Mesodermal cell (in vitro differentiated cells): ENCODE measurements at regions not wholly inside any gene's neighbourhood (a gene's known extent, or its start where the extent isn't known, plus 50 kb on each side); places are given as distances from the start of the nearest gene placed in this dataset.

Source experiments
- H3K27ac ChIP-seq: 2 replicates; pipeline ENCODE4 v1.7.0; 2013; ENCODE audit warnings: mild to moderate bottlenecking, low read depth, low read length, moderate library complexity; ENCODE audit not compliant: severe bottlenecking
- H3K36me3 ChIP-seq: 2 replicates; pipeline ENCODE4 v1.7.1; 2013; ENCODE audit warnings: mild to moderate bottlenecking, low read length, moderate library complexity; ENCODE audit not compliant: control insufficient read depth, insufficient read depth
- H3K4me1 ChIP-seq: one replicate; pipeline ENCODE4 v1.7.1; 2013; ENCODE audit warnings: mild to moderate bottlenecking, low read length; ENCODE audit not compliant: insufficient read depth, control insufficient read depth, poor library complexity, severe bottlenecking
- H3K4me3 ChIP-seq: 2 replicates; pipeline ENCODE4 v1.7.0; 2013; ENCODE audit warnings: low read length, control low read depth, mild to moderate bottlenecking; ENCODE audit not compliant: insufficient read depth, poor library complexity, severe bottlenecking; ENCODE audit errors: extremely low read depth
- H3K9me3 ChIP-seq: 2 replicates; pipeline ENCODE4 v1.7.1; 2013; ENCODE audit warnings: mild to moderate bottlenecking, low read length, moderate library complexity; ENCODE audit not compliant: control insufficient read depth
- WGBS, 2 experiments: methylation state at CpG; one replicate each; pipeline ENCODE4 v1.1.5; 2013; ENCODE audit warnings: missing lambda C conversion rate in 2 of 2; ENCODE audit not compliant: insufficient coverage in 2 of 2; 5-methylcytosine and 5-hydroxymethylcytosine counted together

DNA sequence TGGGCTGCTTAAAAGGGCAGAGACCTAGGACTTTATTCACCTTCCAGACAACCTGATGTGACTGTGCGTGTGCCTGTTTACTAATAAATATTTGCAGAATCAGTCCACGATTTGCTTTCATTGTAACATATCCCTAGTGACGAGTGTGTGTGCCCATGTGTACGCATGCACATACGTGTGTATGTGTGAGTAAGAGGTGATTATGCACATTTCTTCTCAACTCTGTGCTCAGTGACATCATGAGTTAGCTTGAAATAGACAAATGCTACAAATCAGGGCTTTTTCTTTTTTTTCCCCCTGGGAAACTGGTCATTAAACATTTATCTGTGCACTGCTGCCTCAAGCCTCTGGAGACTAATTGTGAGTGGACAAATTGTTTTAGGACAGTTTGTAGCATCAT, 242.6 kb upstream of the SOX4 start:
- whole genome bisulfite sequencing, 2 experiments: 86% methylated on average over 3 of the region's 5 CpGs; no CpG with 5 or more reads in 1 of the 2 experiments
- H3K4me3 ChIP-seq: no peak overlapping the region
- H3K4me1 ChIP-seq: peaks cover 4% of the 10 kb centered on the region
- H3K36me3 ChIP-seq: no peaks in the 10 kb centered on the region
- H3K27ac ChIP-seq: no peak overlapping the region
- no peaks in the 10 kb centered on the region for H3K9me3 ChIP-seq

DNA sequence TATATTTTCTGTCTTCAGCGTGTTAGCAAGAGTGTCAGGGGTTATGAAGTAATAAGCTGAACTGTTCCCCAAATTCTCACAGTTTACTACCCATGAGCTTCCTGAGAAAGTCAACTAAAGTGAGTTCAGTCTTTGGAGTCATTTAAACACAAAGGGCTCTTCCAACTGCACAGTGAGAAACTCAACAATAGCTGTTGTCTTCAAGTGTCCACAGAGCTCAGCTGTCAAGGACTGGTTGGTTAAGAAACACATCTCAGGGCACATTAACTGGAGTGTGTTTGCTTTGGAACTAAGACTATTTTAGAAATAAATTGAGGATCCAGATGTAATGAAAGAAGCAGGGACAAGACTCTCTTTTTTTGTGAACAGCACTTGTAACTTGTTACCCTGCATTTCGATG, 241.4 kb upstream of the SOX4 start:
- 100% methylated on average over 1 of the region's 2 CpGs for WGBS, 2 experiments
- H3K27ac ChIP-seq: no peak overlapping the region
- no peaks in the 10 kb centered on the region for H3K36me3 ChIP-seq
- no peaks in the 10 kb centered on the region for H3K9me3 ChIP-seq
- H3K4me1 ChIP-seq: peaks cover 4% of the 10 kb centered on the region
- H3K4me3 ChIP-seq: no peak overlapping the region

GRCh38 chr6:21354805-21355238, 238.7 kb upstream of the SOX4 start:
- 100% methylated on average over 1 of the region's 3 CpGs for WGBS, 2 experiments
- Histone ChIP-seq H3K9me3 (no peaks in the 10 kb centered on the region), H3K27ac (no peak overlapping the region), H3K4me1 (no peaks in the 10 kb centered on the region), H3K36me3 (no peaks in the 10 kb centered on the region), H3K4me3 (no peak overlapping the region)

DNA sequence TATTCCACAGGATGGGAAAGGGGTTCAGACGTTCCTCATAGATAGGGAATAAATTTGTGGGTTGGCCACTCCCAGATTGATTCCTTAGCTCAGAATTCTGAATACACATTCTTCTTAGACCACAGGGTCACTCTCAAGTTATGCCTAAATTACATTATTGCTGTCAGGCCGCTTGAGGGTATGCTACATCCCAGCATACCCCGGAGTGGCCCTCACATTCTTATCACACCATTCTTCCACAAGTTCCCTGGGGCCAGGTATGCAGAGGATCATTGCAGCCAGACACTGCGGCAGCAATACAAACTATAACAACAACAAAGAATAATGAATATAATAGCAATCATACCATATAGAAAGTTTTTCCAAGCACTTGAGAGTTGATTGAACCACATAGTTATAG, 237.9 kb upstream of the SOX4 start:
- Histone ChIP-seq H3K9me3 (no peaks in the 10 kb centered on the region), H3K4me1 (no peaks in the 10 kb centered on the region), H3K4me3 (no peak overlapping the region), H3K27ac (no peak overlapping the region), H3K36me3 (no peaks in the 10 kb centered on the region)
- 89 to 100% methylated on average over 2 of the region's 4 CpGs for WGBS, 2 experiments

GRCh38 chr6:21357262-21357661, 236.3 kb upstream of the SOX4 start:
- no peaks in the 10 kb centered on the region for H3K9me3 ChIP-seq
- H3K4me3 ChIP-seq: no peak overlapping the region
- no peaks in the 10 kb centered on the region for H3K36me3 ChIP-seq
- WGBS, 2 experiments: 94 to 95% methylated on average over 8 of the region's 8 CpGs
- no peaks in the 10 kb centered on the region for H3K4me1 ChIP-seq
- no peak overlapping the region for H3K27ac ChIP-seq

- Histone ChIP-seq H3K9me3 (no peaks in the 10 kb centered on the region), H3K36me3 (no peaks in the 10 kb centered on the region), H3K4me3 (no peak overlapping the region), H3K27ac (no peak overlapping the region), H3K4me1 (no peaks in the 10 kb centered on the region)
- 86% methylated on average over 1 of the region's 2 CpGs; no CpG with 5 or more reads in 1 of the 2 experiments for WGBS, 2 experiments
These were observed 233.6 kb upstream of the SOX4 start for GRCh38 chr6:21359926-21360325.

- no peaks in the 10 kb centered on the region for H3K36me3 ChIP-seq
- no peaks in the 10 kb centered on the region for H3K4me1 ChIP-seq
- H3K4me3 ChIP-seq: no peak overlapping the region
- WGBS, 2 experiments: 83 to 94% methylated on average over 3 to 5 of the region's 6 CpGs
- H3K27ac ChIP-seq: no peak overlapping the region
- H3K9me3 ChIP-seq: no peaks in the 10 kb centered on the region
These were observed 233.2 kb upstream of the SOX4 start for GRCh38 chr6:21360336-21360735.

GRCh38 chr6:21367148-21367547, 226.4 kb upstream of the SOX4 start:
- Histone ChIP-seq H3K27ac (no peak overlapping the region), H3K9me3 (no peaks in the 10 kb centered on the region), H3K4me1 (peaks cover 6% of the 10 kb centered on the region), H3K36me3 (no peaks in the 10 kb centered on the region), H3K4me3 (no peak overlapping the region)
- WGBS, 2 experiments: 94 to 98% methylated on average over 4 of the region's 4 CpGs

DNA sequence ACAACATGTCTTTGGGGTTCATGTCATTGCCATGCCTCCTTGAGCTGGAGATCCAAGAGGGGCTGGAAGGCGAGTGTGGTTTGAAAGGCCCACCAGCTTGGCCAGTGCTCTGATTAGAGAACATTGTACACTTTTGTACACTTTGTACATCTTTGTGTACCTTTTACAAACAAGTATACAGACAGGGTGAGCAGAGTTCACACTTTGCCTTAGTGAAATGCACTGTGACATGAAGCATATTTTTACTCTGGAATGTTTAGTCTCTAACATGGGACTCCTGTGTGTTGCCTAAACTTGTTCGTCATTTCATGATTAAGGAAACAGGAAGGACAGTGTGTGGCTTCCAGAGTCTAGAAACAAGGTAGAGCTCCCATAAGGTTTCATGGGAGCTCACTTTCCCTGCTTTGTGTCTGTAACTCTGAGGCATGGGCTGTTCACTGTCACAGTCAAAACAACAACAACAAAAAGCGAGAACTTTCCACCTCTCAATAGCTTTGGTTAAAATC, 225.8 kb upstream of the SOX4 start:
- Histone ChIP-seq H3K36me3 (no peaks in the 10 kb centered on the region), H3K27ac (no peak overlapping the region), H3K4me3 (no peak overlapping the region), H3K9me3 (no peaks in the 10 kb centered on the region), H3K4me1 (peaks cover 6% of the 10 kb centered on the region)
- WGBS, 2 experiments: 67 to 95% methylated on average over 1 to 2 of the region's 3 CpGs

DNA sequence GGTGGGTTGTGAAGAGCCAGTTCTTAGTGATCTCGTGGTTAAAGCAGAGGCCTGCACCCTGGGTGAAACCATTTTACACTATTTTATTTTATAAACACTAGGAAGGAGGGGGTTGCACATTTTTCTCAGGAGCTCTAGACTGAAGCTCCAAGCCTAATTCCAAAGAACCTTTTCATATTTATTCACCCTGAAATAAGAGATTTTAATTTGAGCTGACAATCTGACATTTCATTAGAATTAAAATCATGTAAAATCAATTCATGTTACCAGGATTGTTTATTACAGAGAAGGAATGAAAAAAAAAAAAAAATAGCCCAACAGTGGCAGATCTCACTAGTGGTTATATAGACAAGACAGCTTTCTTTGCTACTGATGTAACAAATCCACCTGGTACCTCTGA, 222.5 kb upstream of the SOX4 start:
- H3K9me3 ChIP-seq: no peaks in the 10 kb centered on the region
- H3K27ac ChIP-seq: peak overlapping the region; percentile 60
- peaks cover 11% of the 10 kb centered on the region for H3K4me1 ChIP-seq
- no peak overlapping the region for H3K4me3 ChIP-seq
- no peaks in the 10 kb centered on the region for H3K36me3 ChIP-seq
- WGBS, 2 experiments: no CpG with 5 or more reads among the region's 1 CpG

- Histone ChIP-seq H3K36me3 (no peaks in the 10 kb centered on the region), H3K4me1 (peaks cover 13% of the 10 kb centered on the region), H3K9me3 (no peaks in the 10 kb centered on the region), H3K4me3 (no peak overlapping the region), H3K27ac (peak overlapping the region; percentile 60)
- 32 to 33% methylated on average over 3 of the region's 6 CpGs for WGBS, 2 experiments
These were observed 221.8 kb upstream of the SOX4 start for GRCh38 chr6:21371676-21372171.
